HCT116 (cell line): ENCODE measurements at regions not wholly inside any gene's neighbourhood (a gene's known extent, or its start where the extent isn't known, plus 50 kb on each side); places are given as distances from the start of the nearest gene placed in this dataset.

ENCODE experiments used
- ATAC-seq: fragments of 200-7000 bp; cut with Tn5 transposase; 2 replicates; pipeline ENCODE4 v1.9.1; 2020; ENCODE audit warnings: mild to moderate bottlenecking, moderate library complexity
- BruUV-seq: library from RNA; stranded (reverse); fragments of 400-500 nt; replicated peaks from 2 replicates; lab custom pipeline; 2021; lab: Mats Ljungman, UMichigan
- CTCF ChIA-PET: fragments of 300-600 bp; sonication (Branson Sonifier 250); formaldehyde crosslinking; loops from one replicate; lab custom pipeline; 2021; ENCODE audit warnings: antibody characterized with exemption; lab: Charles Lee
- POLR2A ChIA-PET: fragments of 300-600, 350-600 bp; sonication (Branson Sonifier 250); formaldehyde crosslinking; loops from one replicate; lab custom pipeline; 2021; ENCODE audit warnings: antibody characterized with exemption; lab: Charles Lee
- RAD21 ChIA-PET, 2 experiments: fragments of 300-600 bp; sonication (Branson Sonifier 250); formaldehyde crosslinking; loops; one replicate each; lab custom pipeline; 2023; ENCODE audit warnings: low total read pairs in 2 of 2; ENCODE audit not compliant: uncharacterized antibody in 2 of 2, unreplicated experiment in 2 of 2, low non-redundant PET in 1 of 2; lab: Charles Lee
- DNase-seq: peaks from one replicate; pipeline ENCODE4 v3.0.0-alpha.2; 2010; ENCODE audit warnings: low read depth, low spot score
- H2AFZ ChIP-seq: fragments of 200-600 bp; shearing (Covaris generic), sonication (generic); 2 replicates; pipeline ENCODE4 v1.6.1; 2017; ENCODE audit warnings: low read depth, mixed run types, mixed read lengths, antibody characterized with exemption, low read length; ENCODE audit not compliant: poor library complexity, severe bottlenecking
- H3K27ac ChIP-seq: 2 replicates; pipeline ENCODE4 v1.5.1; 2012; ENCODE audit warnings: low read depth, low read length
- H3K27me3 ChIP-seq: fragments of 200-600 bp; sonication (generic); 2 replicates; pipeline ENCODE4 v1.6.1; 2016; ENCODE audit warnings: mixed run types, low read length, mixed read lengths; ENCODE audit not compliant: insufficient read depth
- H3K36me3 ChIP-seq, 2 experiments: fragments of 200-500 bp in 1 of 2; fragments of 200-600 bp in 1 of 2; sonication (Bioruptor generic) in 1 of 2; sonication (generic) in 1 of 2; 2 replicates each; pipeline versions ENCODE4 v1.5.1 to v1.6.1; 2014 to 2016; ENCODE audit warnings: low read length in 2 of 2, inconsistent platforms in 1 of 2, mixed read lengths in 1 of 2, mixed run types in 1 of 2; ENCODE audit not compliant: insufficient read depth in 2 of 2, control insufficient read depth in 1 of 2
- H3K4me1 ChIP-seq, 2 experiments: fragments of 200-600 bp in 1 of 2; sonication (generic) in 1 of 2; 2 replicates each; pipeline versions ENCODE4 v1.5.1 to v1.6.1; 2012 to 2017; ENCODE audit warnings: low read length in 2 of 2, inconsistent platforms in 1 of 2, mild to moderate bottlenecking in 1 of 2, mixed read lengths in 1 of 2, mixed run types in 1 of 2, moderate library complexity in 1 of 2; ENCODE audit not compliant: insufficient read depth in 2 of 2, control insufficient read depth in 1 of 2
- H3K4me2 ChIP-seq: fragments of 200-600 bp; sonication (generic); 2 replicates; pipeline ENCODE4 v1.6.1; 2017; ENCODE audit warnings: mixed run types, low read length, mixed read lengths
- H3K4me3 ChIP-seq, 2 experiments: fragments of 200-600 bp in 1 of 2; sonication (generic) in 1 of 2; replicated peaks in 1 of 2; 2 replicates each; pipeline ENCODE4 v1.5.1; 2011 to 2016; ENCODE audit warnings: low read length in 2 of 2, control low read depth in 1 of 2, low read depth in 1 of 2, mild to moderate bottlenecking in 1 of 2, mixed read lengths in 1 of 2, mixed run types in 1 of 2
- H3K79me2 ChIP-seq: fragments of 200-600 bp; sonication (generic); 2 replicates; pipeline ENCODE4 v1.6.1; 2017; ENCODE audit warnings: mild to moderate bottlenecking, mixed run types, low read length, moderate library complexity, mixed read lengths; ENCODE audit not compliant: insufficient read depth
- H3K9ac ChIP-seq: fragments of 200-600 bp; sonication (generic); 2 replicates; pipeline ENCODE4 v1.6.1; 2016; ENCODE audit warnings: low read length, mixed read lengths
- H3K9me2 ChIP-seq: fragments of 200-600 bp; sonication (generic), shearing (Covaris generic); 2 replicates; pipeline ENCODE4 v1.6.1; 2017; ENCODE audit warnings: mixed run types, mild to moderate bottlenecking, moderate library complexity; ENCODE audit not compliant: insufficient read depth
- H3K9me3 ChIP-seq, 2 experiments: fragments of 200-500 bp in 1 of 2; fragments of 200-600 bp in 1 of 2; sonication (Bioruptor generic) in 1 of 2; sonication (generic) in 1 of 2; 2 replicates each; pipeline ENCODE4 v1.6.1; 2014 to 2017; ENCODE audit warnings: low read length in 2 of 2, mixed read lengths in 2 of 2, inconsistent platforms in 1 of 2, low read depth in 1 of 2, mild to moderate bottlenecking in 1 of 2, mixed run types in 1 of 2, moderate library complexity in 1 of 2; ENCODE audit not compliant: control insufficient read depth in 1 of 2, insufficient read depth in 1 of 2
- H4K20me1 ChIP-seq: fragments of 200-600 bp; sonication (generic), shearing (Covaris generic); 2 replicates; pipeline ENCODE4 v1.6.1; 2017; ENCODE audit warnings: mixed run types, mild to moderate bottlenecking, moderate library complexity; ENCODE audit not compliant: insufficient read depth
- CBX3 ChIP-seq: IDR thresholded peaks from 2 replicates; pipeline ENCODE4 v1.6.1; 2012; ENCODE audit warnings: low read depth
- CEBPB ChIP-seq: IDR thresholded peaks from 2 replicates; pipeline ENCODE4 v1.6.1; 2012; ENCODE audit warnings: low read depth
- ELF1 ChIP-seq: IDR thresholded peaks from 2 replicates; pipeline ENCODE4 v1.6.1; 2012; ENCODE audit warnings: low read depth, borderline replicate concordance
- FOSL1 ChIP-seq: IDR thresholded peaks from 2 replicates; pipeline ENCODE4 v1.6.1; 2012; ENCODE audit warnings: low read depth
- JUND ChIP-seq: IDR thresholded peaks from 2 replicates; pipeline ENCODE4 v1.6.1; 2012
- POLR2A ChIP-seq: IDR thresholded peaks from 2 replicates; pipeline ENCODE4 v1.7.0; 2011; ENCODE audit warnings: borderline replicate concordance; ENCODE audit not compliant: insufficient read depth, insufficient read length; ENCODE audit errors: extremely low read depth
- TCF7L2 ChIP-seq: IDR thresholded peaks from 2 replicates; pipeline ENCODE4 v1.7.0; 2011; ENCODE audit warnings: borderline replicate concordance, inconsistent platforms; ENCODE audit not compliant: insufficient read depth, insufficient read length; ENCODE audit errors: extremely low read depth
- YY1 ChIP-seq: IDR thresholded peaks from 2 replicates; pipeline ENCODE4 v1.6.1; 2011; ENCODE audit warnings: low read length, low read depth, moderate library complexity, mild to moderate bottlenecking; ENCODE audit not compliant: insufficient replicate concordance; ENCODE audit errors: extremely low read depth
- ZFX ChIP-seq: fragments of 450-650 bp; IDR thresholded peaks from 2 replicates; pipeline ENCODE4 v1.6.1; 2017
- intact Hi-C: fragments of 100-400 bp; cut with micrococcal nuclease; formaldehyde crosslinking; loops from 2 replicates; pipeline ENCODE4 v1.10.0; 2022
- TF ChIP-seq, protein P1 (sequence below): IDR thresholded peaks from 2 replicates; pipeline ENCODE4 v1.6.1; 2012; ENCODE audit warnings: low read depth
- TF ChIP-seq, protein P2 (sequence below): IDR thresholded peaks from 2 replicates; pipeline ENCODE4 v1.6.1; 2011; ENCODE audit warnings: mild to moderate bottlenecking, low read length, moderate library complexity; ENCODE audit not compliant: insufficient replicate concordance; ENCODE audit errors: extremely low read depth
- TF ChIP-seq, protein P3 (sequence below), 3 experiments: fragments of 200-600 bp in 1 of 3; sonication (generic) in 1 of 3; IDR thresholded peaks in 2 of 3; conservative IDR thresholded peaks in 1 of 3; 2 replicates each; pipeline ENCODE4 v1.5.1; 2012 to 2017; ENCODE audit warnings: low read depth in 2 of 3, low read length in 2 of 3, antibody characterized with exemption in 1 of 3, borderline replicate concordance in 1 of 3, control low read depth in 1 of 3, mild to moderate bottlenecking in 1 of 3, mixed read lengths in 1 of 3, mixed run types in 1 of 3, moderate library complexity in 1 of 3; ENCODE audit not compliant: insufficient read depth in 1 of 3

DNA sequence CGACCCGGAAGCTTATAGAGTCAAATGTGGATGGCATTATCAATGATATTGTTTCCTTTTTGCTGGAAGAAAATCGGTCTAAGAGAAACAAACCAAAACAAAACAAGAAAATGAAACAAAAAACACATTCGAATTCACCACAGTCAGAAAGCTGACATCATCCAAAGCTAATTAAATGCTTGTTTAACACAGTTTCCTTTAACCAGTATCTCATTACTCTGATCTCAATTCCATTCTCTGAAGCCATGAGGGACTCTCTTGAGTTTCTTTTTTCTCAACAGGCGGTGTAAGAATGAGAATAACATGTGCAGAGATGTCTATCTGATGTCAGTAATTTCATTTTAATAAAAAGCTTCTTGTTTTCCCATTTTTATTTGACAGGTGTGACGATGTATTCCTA is 1448.3 kb upstream of the DDX18 start:
- Histone ChIP-seq H2AFZ (no peak overlapping the region), H3K79me2 (no peaks in the 10 kb centered on the region), H3K36me3 (no peaks in the 10 kb centered on the region), H3K9me2 (no peaks in the 10 kb centered on the region), H3K4me3 (no peak overlapping the region), H3K27me3 (no peaks in the 10 kb centered on the region)
- DNase-seq = no peak
- TF ChIP-seq ELF1 (no peak), FOSL1 (no peak), JUND (no peak), CEBPB (no peak), YY1 (no peak), TCF7L2 (no peak), POLR2A (no peak), CBX3 (no peak), ZFX (no peak)
- TF ChIP-seq, protein P1, sequence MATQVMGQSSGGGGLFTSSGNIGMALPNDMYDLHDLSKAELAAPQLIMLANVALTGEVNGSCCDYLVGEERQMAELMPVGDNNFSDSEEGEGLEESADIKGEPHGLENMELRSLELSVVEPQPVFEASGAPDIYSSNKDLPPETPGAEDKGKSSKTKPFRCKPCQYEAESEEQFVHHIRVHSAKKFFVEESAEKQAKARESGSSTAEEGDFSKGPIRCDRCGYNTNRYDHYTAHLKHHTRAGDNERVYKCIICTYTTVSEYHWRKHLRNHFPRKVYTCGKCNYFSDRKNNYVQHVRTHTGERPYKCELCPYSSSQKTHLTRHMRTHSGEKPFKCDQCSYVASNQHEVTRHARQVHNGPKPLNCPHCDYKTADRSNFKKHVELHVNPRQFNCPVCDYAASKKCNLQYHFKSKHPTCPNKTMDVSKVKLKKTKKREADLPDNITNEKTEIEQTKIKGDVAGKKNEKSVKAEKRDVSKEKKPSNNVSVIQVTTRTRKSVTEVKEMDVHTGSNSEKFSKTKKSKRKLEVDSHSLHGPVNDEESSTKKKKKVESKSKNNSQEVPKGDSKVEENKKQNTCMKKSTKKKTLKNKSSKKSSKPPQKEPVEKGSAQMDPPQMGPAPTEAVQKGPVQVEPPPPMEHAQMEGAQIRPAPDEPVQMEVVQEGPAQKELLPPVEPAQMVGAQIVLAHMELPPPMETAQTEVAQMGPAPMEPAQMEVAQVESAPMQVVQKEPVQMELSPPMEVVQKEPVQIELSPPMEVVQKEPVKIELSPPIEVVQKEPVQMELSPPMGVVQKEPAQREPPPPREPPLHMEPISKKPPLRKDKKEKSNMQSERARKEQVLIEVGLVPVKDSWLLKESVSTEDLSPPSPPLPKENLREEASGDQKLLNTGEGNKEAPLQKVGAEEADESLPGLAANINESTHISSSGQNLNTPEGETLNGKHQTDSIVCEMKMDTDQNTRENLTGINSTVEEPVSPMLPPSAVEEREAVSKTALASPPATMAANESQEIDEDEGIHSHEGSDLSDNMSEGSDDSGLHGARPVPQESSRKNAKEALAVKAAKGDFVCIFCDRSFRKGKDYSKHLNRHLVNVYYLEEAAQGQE = no peak
- TF ChIP-seq, protein P2, sequence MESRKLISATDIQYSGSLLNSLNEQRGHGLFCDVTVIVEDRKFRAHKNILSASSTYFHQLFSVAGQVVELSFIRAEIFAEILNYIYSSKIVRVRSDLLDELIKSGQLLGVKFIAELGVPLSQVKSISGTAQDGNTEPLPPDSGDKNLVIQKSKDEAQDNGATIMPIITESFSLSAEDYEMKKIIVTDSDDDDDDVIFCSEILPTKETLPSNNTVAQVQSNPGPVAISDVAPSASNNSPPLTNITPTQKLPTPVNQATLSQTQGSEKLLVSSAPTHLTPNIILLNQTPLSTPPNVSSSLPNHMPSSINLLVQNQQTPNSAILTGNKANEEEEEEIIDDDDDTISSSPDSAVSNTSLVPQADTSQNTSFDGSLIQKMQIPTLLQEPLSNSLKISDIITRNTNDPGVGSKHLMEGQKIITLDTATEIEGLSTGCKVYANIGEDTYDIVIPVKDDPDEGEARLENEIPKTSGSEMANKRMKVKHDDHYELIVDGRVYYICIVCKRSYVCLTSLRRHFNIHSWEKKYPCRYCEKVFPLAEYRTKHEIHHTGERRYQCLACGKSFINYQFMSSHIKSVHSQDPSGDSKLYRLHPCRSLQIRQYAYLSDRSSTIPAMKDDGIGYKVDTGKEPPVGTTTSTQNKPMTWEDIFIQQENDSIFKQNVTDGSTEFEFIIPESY = no peak
- TF ChIP-seq, protein P3, sequence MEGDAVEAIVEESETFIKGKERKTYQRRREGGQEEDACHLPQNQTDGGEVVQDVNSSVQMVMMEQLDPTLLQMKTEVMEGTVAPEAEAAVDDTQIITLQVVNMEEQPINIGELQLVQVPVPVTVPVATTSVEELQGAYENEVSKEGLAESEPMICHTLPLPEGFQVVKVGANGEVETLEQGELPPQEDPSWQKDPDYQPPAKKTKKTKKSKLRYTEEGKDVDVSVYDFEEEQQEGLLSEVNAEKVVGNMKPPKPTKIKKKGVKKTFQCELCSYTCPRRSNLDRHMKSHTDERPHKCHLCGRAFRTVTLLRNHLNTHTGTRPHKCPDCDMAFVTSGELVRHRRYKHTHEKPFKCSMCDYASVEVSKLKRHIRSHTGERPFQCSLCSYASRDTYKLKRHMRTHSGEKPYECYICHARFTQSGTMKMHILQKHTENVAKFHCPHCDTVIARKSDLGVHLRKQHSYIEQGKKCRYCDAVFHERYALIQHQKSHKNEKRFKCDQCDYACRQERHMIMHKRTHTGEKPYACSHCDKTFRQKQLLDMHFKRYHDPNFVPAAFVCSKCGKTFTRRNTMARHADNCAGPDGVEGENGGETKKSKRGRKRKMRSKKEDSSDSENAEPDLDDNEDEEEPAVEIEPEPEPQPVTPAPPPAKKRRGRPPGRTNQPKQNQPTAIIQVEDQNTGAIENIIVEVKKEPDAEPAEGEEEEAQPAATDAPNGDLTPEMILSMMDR (IDR thresholded peaks at IDR 0.05 in 2 of 3, conservative IDR thresholded peaks at IDR 0.05 in 1 of 3; ENCODE audit: borderline replicate concordance in 1 of 3, insufficient read depth in 1 of 3, low read depth in 2 of 3, low read length in 2 of 3) = no peak
- TF ChIP-seq, all 23 proteins: peak for 0
- Histone ChIP-seq H3K4me1 (no peaks in the 10 kb centered on the region), H3K9me3 (peaks cover 5 to 7% of the 10 kb centered on the region in 2 experiments; a peak in 3 of 4 replicates), H3K27ac (no peak overlapping the region), H4K20me1 (no peaks in the 10 kb centered on the region), H3K4me2 (no peak overlapping the region), H3K9ac (no peak overlapping the region)
- POLR2A ChIA-PET = no interaction called here
- BruUV-seq = no TSS peak
- RAD21 ChIA-PET = no interaction called here
- CTCF ChIA-PET = no interaction called here
- no peak for ATAC-seq
- intact Hi-C loops = no loop called here
